Ovary (tissue), 3 donors: ENCODE measurements at regions not wholly inside any gene's neighbourhood (a gene's known extent, or its start where the extent isn't known, plus 50 kb on each side); places are given as distances from the start of the nearest gene placed in this dataset.

Source experiments
- CTCF ChIP-seq, 3 donors: fragments of 450-650 bp in 2 of 3; fragments of 200-600 bp in 1 of 3; IDR thresholded peaks; one replicate each; pipeline versions ENCODE4 v1.5.1 to v1.8.0; 2016 to 2022; ENCODE audit warnings: antibody characterized with exemption in 3 of 3, mild to moderate bottlenecking in 1 of 3
- POLR2A ChIP-seq: fragments of 450-650 bp; IDR thresholded peaks from one replicate; pipeline ENCODE4 v1.6.1; 2017; ENCODE audit warnings: antibody characterized with exemption, mild to moderate bottlenecking, moderate library complexity
- donor health status: DM: no; HTN: no; CAD: no.

GRCh38 chr5:3304346-3304745, 291.3 kb upstream of the IRX1 start:
- TF ChIP-seq CTCF (IDR thresholded peaks at IDR 0.05), result no peak
- TF ChIP-seq POLR2A, result no peak
